GM21367 (cell line): ENCODE measurements at regions not wholly inside any gene's neighbourhood (a gene's known extent, or its start where the extent isn't known, plus 50 kb on each side); places are given as distances from the start of the nearest gene placed in this dataset.
"Not testable (repeated sequence)": the region's sequence is repeated elsewhere in the genome, so short reads cannot be mapped to it uniquely, and the experiment has no call there.

ENCODE experiments used
- ATAC-seq: cut with Tn5 transposase; IDR thresholded peaks from one replicate; pipeline ENCODE4 v1.9.1; 2021; ENCODE audit not compliant: unreplicated experiment

GRCh38 chr7:85908051-85908450, 721.2 kb upstream of the SEMA3D start:
- ATAC-seq: no peak

- ATAC-seq: no peak
These were observed 711.1 kb upstream of the SEMA3D start for GRCh38 chr7:85897967-85898366.

- ATAC-seq: no peak
These were observed 709.7 kb upstream of the SEMA3D start for GRCh38 chr7:85896531-85896930.

- no peak for ATAC-seq
These were observed 709.0 kb upstream of the SEMA3D start for GRCh38 chr7:85895835-85896234.

- ATAC-seq: not testable (repeated sequence)
These were observed 705.0 kb upstream of the SEMA3D start for GRCh38 chr7:85891900-85892299.

- ATAC-seq: peak; percentile 83
These were observed 703.5 kb upstream of the SEMA3D start for GRCh38 chr7:85890244-85890811.

GRCh38 chr7:85887133-85887532, 700.3 kb upstream of the SEMA3D start:
- ATAC-seq: no peak

GRCh38 chr7:85882335-85882734, 695.5 kb upstream of the SEMA3D start:
- no peak for ATAC-seq

- no peak for ATAC-seq
These were observed 688.5 kb upstream of the SEMA3D start for GRCh38 chr7:85875398-85875797.

GRCh38 chr7:85866540-85866939, 679.7 kb upstream of the SEMA3D start:
- no peak for ATAC-seq

- no peak for ATAC-seq
These were observed 664.8 kb upstream of the SEMA3D start for GRCh38 chr7:85851571-85852193.

GRCh38 chr7:85850381-85850780, 663.5 kb upstream of the SEMA3D start:
- ATAC-seq: no peak

GRCh38 chr7:85840554-85840953, 653.7 kb upstream of the SEMA3D start:
- no peak for ATAC-seq

GRCh38 chr7:85833066-85833465, 646.2 kb upstream of the SEMA3D start:
- no peak for ATAC-seq

GRCh38 chr7:85830982-85831381, 644.1 kb upstream of the SEMA3D start:
- ATAC-seq: no peak

- ATAC-seq: no peak
These were observed 643.1 kb upstream of the SEMA3D start for GRCh38 chr7:85829817-85830432.

- no peak for ATAC-seq
These were observed 642.3 kb upstream of the SEMA3D start for GRCh38 chr7:85829176-85829575.

GRCh38 chr7:85828614-85829013, 641.8 kb upstream of the SEMA3D start:
- no peak for ATAC-seq

- ATAC-seq: no peak
These were observed 636.7 kb upstream of the SEMA3D start for GRCh38 chr7:85823396-85824080.

- ATAC-seq: no peak
These were observed 635.1 kb upstream of the SEMA3D start for GRCh38 chr7:85821926-85822325.

- ATAC-seq: no peak
These were observed 634.0 kb upstream of the SEMA3D start for GRCh38 chr7:85820702-85821443.
